ENCODE measurements at regions not wholly inside any gene's neighbourhood (a gene's known extent, or its start where the extent isn't known, plus 50 kb on each side); places are given as distances from the start of the nearest gene placed in this dataset.
A peak's percentile ranks its signal among the peaks of the same experiment; 100 is the strongest.

DNA sequence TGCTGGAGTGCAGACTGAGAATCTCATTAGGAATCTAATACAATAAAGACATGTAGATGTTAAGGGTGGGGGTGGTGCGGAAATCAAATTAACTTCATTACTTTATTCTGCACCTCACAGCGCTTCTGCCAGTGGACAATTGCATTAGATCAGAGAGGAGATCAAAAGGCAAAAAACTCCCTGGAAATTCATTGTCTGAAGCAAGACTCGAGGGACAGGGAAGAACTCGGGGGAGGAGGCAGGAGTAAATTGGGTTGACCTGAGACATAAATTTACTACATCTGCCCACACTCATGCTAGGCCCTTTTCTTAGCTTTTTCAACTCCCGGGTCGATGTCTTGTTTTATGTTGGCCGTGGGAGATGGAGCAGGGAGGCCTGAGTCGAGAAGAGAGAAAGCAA, 315.4 kb downstream of the SPATA17 start:
- TF ChIP-seq, protein P1, sequence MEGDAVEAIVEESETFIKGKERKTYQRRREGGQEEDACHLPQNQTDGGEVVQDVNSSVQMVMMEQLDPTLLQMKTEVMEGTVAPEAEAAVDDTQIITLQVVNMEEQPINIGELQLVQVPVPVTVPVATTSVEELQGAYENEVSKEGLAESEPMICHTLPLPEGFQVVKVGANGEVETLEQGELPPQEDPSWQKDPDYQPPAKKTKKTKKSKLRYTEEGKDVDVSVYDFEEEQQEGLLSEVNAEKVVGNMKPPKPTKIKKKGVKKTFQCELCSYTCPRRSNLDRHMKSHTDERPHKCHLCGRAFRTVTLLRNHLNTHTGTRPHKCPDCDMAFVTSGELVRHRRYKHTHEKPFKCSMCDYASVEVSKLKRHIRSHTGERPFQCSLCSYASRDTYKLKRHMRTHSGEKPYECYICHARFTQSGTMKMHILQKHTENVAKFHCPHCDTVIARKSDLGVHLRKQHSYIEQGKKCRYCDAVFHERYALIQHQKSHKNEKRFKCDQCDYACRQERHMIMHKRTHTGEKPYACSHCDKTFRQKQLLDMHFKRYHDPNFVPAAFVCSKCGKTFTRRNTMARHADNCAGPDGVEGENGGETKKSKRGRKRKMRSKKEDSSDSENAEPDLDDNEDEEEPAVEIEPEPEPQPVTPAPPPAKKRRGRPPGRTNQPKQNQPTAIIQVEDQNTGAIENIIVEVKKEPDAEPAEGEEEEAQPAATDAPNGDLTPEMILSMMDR (IDR thresholded peaks at IDR 0.05; ENCODE audit: low read depth, low read length) = no peak
- H3K9me3 ChIP-seq (ENCODE audit: severe bottlenecking) = peaks cover 2% of the 10 kb centered on the region
- no peaks in the 10 kb centered on the region for H3K27me3 ChIP-seq (ENCODE audit: insufficient read depth, low read depth, severe bottlenecking)
- no peak overlapping the region for H3K27ac ChIP-seq
- H3K36me3 ChIP-seq = no peaks in the 10 kb centered on the region
- H3K4me3 ChIP-seq (ENCODE audit: low read depth, low read length) = no peak overlapping the region
- DNase-seq = no peak

DNA sequence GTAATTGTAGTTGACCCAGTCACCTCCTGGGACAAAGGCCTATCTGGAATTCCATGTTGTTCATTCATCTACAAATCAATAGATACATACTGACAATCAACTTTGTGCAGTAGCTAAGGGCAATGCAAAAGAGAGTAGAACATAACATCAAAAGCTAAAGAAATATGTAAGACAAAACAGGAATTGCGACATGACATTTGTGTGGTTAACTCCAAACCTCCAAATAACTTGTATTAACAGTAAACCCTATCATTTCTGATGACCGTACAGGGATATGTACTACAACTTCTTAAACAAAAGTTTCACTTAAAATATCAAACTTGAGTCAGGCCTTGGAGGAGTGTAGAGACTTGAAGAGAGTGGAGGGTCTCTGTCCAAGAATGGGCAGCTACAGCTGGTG, 317.6 kb downstream of the SPATA17 start:
- Histone ChIP-seq H3K27ac (no peak overlapping the region), H3K9me3 (ENCODE audit: severe bottlenecking) (peaks cover 17% of the 10 kb centered on the region), H3K27me3 (ENCODE audit: insufficient read depth, low read depth, severe bottlenecking) (no peaks in the 10 kb centered on the region), H3K36me3 (no peaks in the 10 kb centered on the region), H3K4me3 (ENCODE audit: low read depth, low read length) (no peak overlapping the region)
- TF ChIP-seq, protein P1 (IDR thresholded peaks at IDR 0.05; ENCODE audit: low read depth, low read length) = no peak
- no peak for DNase-seq

DNA sequence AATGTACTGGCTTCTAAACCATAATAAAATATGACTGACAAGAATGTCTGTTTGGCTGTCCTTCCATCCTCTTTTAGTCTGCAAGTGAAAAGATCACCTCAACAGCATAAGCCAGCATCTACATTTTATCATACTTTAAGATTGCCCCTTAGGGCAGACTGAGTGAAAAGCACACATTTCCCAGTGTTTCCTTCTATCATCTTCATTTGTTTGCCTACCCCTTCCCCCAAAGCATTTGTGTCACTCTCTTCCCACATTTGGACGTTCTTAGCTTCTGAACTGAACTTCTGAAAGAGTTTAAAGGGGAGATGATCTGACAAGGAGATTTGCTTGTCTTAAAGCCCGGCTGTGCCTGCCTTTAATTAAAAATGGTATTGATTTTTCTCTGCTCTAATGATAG, 322.2 kb downstream of the SPATA17 start:
- no peak overlapping the region for H3K4me3 ChIP-seq (ENCODE audit: low read depth, low read length)
- H3K36me3 ChIP-seq = no peaks in the 10 kb centered on the region
- TF ChIP-seq, protein P1 (IDR thresholded peaks at IDR 0.05; ENCODE audit: low read depth, low read length) = no peak
- H3K27me3 ChIP-seq (ENCODE audit: insufficient read depth, low read depth, severe bottlenecking) = no peaks in the 10 kb centered on the region
- DNase-seq = no peak
- peaks cover 24% of the 10 kb centered on the region for H3K9me3 ChIP-seq (ENCODE audit: severe bottlenecking)
- H3K27ac ChIP-seq = no peak overlapping the region; the same call in 1 of the 2 replicates

DNA sequence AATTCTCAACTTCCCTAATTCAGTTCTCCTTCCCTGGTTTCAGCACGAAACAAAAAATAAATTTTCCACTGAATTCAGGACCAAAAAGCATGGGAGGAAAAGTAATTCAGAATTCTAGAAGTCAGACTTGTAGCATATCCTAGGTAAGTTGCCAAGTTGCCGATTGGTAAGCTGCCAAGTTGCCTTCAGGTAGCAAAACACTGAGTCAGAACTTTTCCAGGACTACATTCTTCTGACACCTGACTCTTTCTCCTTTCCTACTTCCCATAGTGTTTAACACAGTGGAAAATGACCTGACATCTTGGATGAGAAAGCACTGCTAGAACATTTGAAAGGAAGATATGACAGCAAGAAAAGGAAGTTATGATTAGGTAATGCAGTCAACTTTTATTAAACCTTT, 322.8 kb downstream of the SPATA17 start:
- H3K4me3 ChIP-seq (ENCODE audit: low read depth, low read length) = no peak overlapping the region
- peaks cover 24% of the 10 kb centered on the region for H3K9me3 ChIP-seq (ENCODE audit: severe bottlenecking)
- no peak for DNase-seq
- H3K27me3 ChIP-seq (ENCODE audit: insufficient read depth, low read depth, severe bottlenecking) = no peaks in the 10 kb centered on the region
- TF ChIP-seq, protein P1 (IDR thresholded peaks at IDR 0.05; ENCODE audit: low read depth, low read length) = no peak
- no peaks in the 10 kb centered on the region for H3K36me3 ChIP-seq
- H3K27ac ChIP-seq = peak overlapping the region; percentile 16; the same call in 1 of the 2 replicates

DNA sequence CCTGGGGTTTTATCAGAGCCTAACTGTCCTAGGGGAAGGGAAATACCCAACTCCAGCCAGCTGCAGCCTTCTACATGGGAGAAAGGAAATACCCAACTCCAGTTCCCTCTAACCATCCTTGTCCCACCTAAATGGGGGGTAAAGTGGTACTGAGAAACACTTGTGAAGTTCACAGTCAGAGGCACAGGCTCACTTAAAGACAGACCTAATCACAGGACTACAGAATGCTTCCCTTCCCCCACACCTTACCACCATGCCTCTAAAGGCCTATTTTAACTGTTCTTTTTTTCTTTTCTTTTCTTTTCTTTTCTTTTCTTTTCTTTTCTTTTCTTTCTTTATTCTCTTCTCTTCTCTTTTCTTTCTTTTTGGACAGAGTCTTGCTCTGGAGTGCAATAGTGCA, 324.6 kb downstream of the SPATA17 start:
- Histone ChIP-seq H3K27ac (no peak overlapping the region), H3K36me3 (no peaks in the 10 kb centered on the region), H3K9me3 (ENCODE audit: severe bottlenecking) (peaks cover 27% of the 10 kb centered on the region), H3K4me3 (ENCODE audit: low read depth, low read length) (no peak overlapping the region), H3K27me3 (ENCODE audit: insufficient read depth, low read depth, severe bottlenecking) (no peaks in the 10 kb centered on the region)
- no peak for DNase-seq
- TF ChIP-seq, protein P1 (IDR thresholded peaks at IDR 0.05; ENCODE audit: low read depth, low read length) = no peak

DNA sequence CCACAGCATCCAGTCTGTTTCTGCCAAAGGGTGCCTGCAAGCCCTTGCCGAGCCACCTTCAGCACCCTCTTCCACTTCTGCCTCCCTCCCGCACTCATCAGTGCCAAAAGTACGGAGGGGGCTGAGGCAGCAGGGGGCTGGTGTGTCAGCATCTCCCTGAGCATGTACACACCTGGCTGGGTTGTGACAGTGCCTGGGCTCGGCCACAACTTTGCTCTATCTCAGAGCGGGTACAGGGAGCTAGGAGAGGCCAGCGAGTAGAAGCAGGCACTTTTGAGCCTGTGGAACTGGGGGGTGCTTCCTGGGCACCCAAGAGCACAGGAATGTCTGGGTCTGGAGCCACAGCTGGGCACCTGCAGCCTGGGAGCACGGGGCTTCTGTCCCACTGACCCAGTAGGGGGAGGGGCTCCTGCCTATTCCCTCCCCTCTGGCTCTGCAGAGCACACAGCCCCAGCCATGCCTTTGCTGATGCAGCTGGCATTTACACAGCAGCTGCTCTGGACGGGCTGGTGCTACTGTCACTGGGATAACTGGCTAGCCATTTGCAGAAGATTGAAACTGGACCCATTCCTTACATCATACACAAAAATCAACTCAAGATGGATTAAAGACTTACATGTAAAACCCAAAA, 319.8 kb upstream of the RRP15 start:
- TF ChIP-seq, protein P1 (IDR thresholded peaks at IDR 0.05; ENCODE audit: low read depth, low read length) = no peak
- no peaks in the 10 kb centered on the region for H3K27me3 ChIP-seq (ENCODE audit: insufficient read depth, low read depth, severe bottlenecking)
- no peaks in the 10 kb centered on the region for H3K36me3 ChIP-seq
- H3K27ac ChIP-seq = no peak overlapping the region
- peaks cover 3% of the 10 kb centered on the region for H3K9me3 ChIP-seq (ENCODE audit: severe bottlenecking)
- H3K4me3 ChIP-seq (ENCODE audit: low read depth, low read length) = no peak overlapping the region
- no peak for DNase-seq

Data from WERI-Rb-1 (cell line).